GM12891 (cell line): ENCODE measurements at regions not wholly inside any gene's neighbourhood (a gene's known extent, or its start where the extent isn't known, plus 50 kb on each side); places are given as distances from the start of the nearest gene placed in this dataset.

ENCODE experiments used
- DNase-seq: peaks from one replicate; pipeline ENCODE4 v3.0.0; 2011; ENCODE audit warnings: low spot score; ENCODE audit not compliant: insufficient read length
- FAIRE-seq: peaks from 2 replicates; lab custom pipeline; 2011; peaks lifted over from hg19 to GRCh38; lab: Jason Lieb, UNC
- PAX5 ChIP-seq: IDR thresholded peaks from 2 replicates; pipeline ENCODE4 v1.6.1; 2011; ENCODE audit warnings: low read length, moderate library complexity, mild to moderate bottlenecking; ENCODE audit not compliant: insufficient read depth, severe bottlenecking
- POLR2A ChIP-seq: IDR thresholded peaks from 2 replicates; pipeline ENCODE4 v1.6.1; 2011; ENCODE audit warnings: low read depth, low read length, control low read depth
- POLR2AphosphoS5 ChIP-seq: IDR thresholded peaks from 2 replicates; pipeline ENCODE4 v1.6.1; 2011; ENCODE audit warnings: low read depth, low read length, control low read depth
- POU2F2 ChIP-seq: IDR thresholded peaks from 2 replicates; pipeline ENCODE4 v1.6.1; 2011; ENCODE audit warnings: low read depth, mild to moderate bottlenecking, control low read depth, low read length, moderate library complexity
- SPI1 ChIP-seq: IDR thresholded peaks from 2 replicates; pipeline ENCODE4 v1.6.1; 2011; ENCODE audit warnings: low read depth, low read length, control low read depth
- TAF1 ChIP-seq: IDR thresholded peaks from 2 replicates; pipeline ENCODE4 v1.6.1; 2011; ENCODE audit warnings: low read depth, low read length, control low read depth

GRCh38 chr1:18557621-18558465, 72.8 kb upstream of the PAX7 start:
- no peak for FAIRE-seq
- DNase-seq: no peak
- TF ChIP-seq PAX5 (no peak), TAF1 (no peak), POLR2A (no peak), POLR2AphosphoS5 (no peak), POU2F2 (no peak), SPI1 (no peak)

GRCh38 chr1:18560692-18561091, 70.0 kb upstream of the PAX7 start:
- DNase-seq: no peak
- no peak for FAIRE-seq
- TF ChIP-seq POLR2A (no peak), TAF1 (no peak), SPI1 (no peak), POLR2AphosphoS5 (no peak), PAX5 (no peak), POU2F2 (no peak)

- FAIRE-seq (no peak), DNase-seq (no peak)
- no peak for TF ChIP-seq PAX5
- TF ChIP-seq SPI1: no peak
- no peak for TF ChIP-seq POLR2AphosphoS5
- no peak for TF ChIP-seq TAF1
- TF ChIP-seq POLR2A: no peak
- TF ChIP-seq POU2F2: no peak
Observed at GRCh38 chr1:18561967-18562366, 68.7 kb upstream of the PAX7 start.

GRCh38 chr1:18564676-18565075, 66.0 kb upstream of the PAX7 start:
- DNase-seq: no peak
- no peak for FAIRE-seq
- TF ChIP-seq PAX5 (no peak), POLR2A (no peak), SPI1 (no peak), TAF1 (no peak), POU2F2 (no peak), POLR2AphosphoS5 (no peak)

- TF ChIP-seq PAX5: no peak
- no peak for FAIRE-seq
- no peak for DNase-seq
Observed at GRCh38 chr1:18565321-18565720, 65.3 kb upstream of the PAX7 start.

- TF ChIP-seq SPI1 (no peak), POLR2AphosphoS5 (no peak), POLR2A (no peak), PAX5 (no peak), POU2F2 (no peak), TAF1 (no peak)
- FAIRE-seq: no peak
- no peak for DNase-seq
Observed at GRCh38 chr1:18568489-18568888, 62.2 kb upstream of the PAX7 start.

GRCh38 chr1:18569251-18569650, 61.4 kb upstream of the PAX7 start:
- DNase-seq: no peak

GRCh38 chr1:18569811-18570545, 60.7 kb upstream of the PAX7 start:
- no peak for DNase-seq
- TF ChIP-seq POU2F2 (no peak), PAX5 (no peak), POLR2A (no peak), TAF1 (no peak), POLR2AphosphoS5 (no peak), SPI1 (no peak)
- FAIRE-seq: no peak

More at GRCh38 chr1:18569251-18569650, 61.4 kb upstream of the PAX7 start:
- FAIRE-seq: no peak
- TF ChIP-seq TAF1: no peak
- no peak for TF ChIP-seq PAX5

- DNase-seq: no peak
- FAIRE-seq: no peak
- no peak for TF ChIP-seq PAX5
- no peak for TF ChIP-seq SPI1
- no peak for TF ChIP-seq TAF1
- no peak for TF ChIP-seq POLR2A
- no peak for TF ChIP-seq POLR2AphosphoS5
- TF ChIP-seq POU2F2: no peak
Observed at GRCh38 chr1:18571275-18571674, 59.4 kb upstream of the PAX7 start.

GRCh38 chr1:18572022-18572880, 58.4 kb upstream of the PAX7 start:
- DNase-seq (no peak), FAIRE-seq (no peak)
- no peak for TF ChIP-seq POU2F2
